MG63 (cell line): ENCODE measurements at regions not wholly inside any gene's neighbourhood (a gene's known extent, or its start where the extent isn't known, plus 50 kb on each side); places are given as distances from the start of the nearest gene placed in this dataset.

Experiments
- DNase-seq: peaks from one replicate; pipeline ENCODE4 v3.0.0-alpha.2; 2020
- H3K27me3 ChIP-seq: fragments of 250-450 bp; sonication (Bioruptor Pico); 2 replicates; pipeline ENCODE4 v1.5.1; 2020; ENCODE audit warnings: mild to moderate bottlenecking, moderate library complexity
- H3K36me3 ChIP-seq: fragments of 250-450 bp; sonication (Bioruptor Pico); 2 replicates; pipeline ENCODE4 v1.5.1; 2020; ENCODE audit warnings: mild to moderate bottlenecking, moderate library complexity
- H3K4me3 ChIP-seq: fragments of 250-450 bp; sonication (Bioruptor Pico); 2 replicates; pipeline ENCODE4 v1.5.1; 2020; ENCODE audit warnings: mild to moderate bottlenecking, moderate library complexity
- H3K9me3 ChIP-seq: fragments of 250-450 bp; sonication (Bioruptor Pico); 2 replicates; pipeline ENCODE4 v1.5.1; 2020; ENCODE audit warnings: mild to moderate bottlenecking, moderate library complexity

DNA sequence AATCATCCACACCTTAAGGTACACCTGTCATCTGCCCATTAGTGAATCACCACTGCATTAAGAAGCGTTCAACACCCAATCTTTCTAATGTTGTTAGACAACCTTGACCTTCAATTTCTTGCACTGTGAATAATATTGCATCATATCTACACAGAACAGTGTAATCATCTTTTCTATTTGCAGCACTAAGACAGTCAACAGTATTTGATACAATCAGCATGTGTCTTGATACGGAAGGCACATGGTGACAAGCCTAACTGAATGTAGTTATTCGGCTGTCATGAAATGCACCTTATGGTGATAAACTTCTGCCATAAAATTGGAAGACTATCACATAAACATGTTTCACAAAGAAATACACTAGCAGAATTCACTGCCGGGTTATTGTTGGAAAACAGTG is 253.9 kb upstream of the THRB start:
- no peak for DNase-seq
- H3K4me3 ChIP-seq = no peak overlapping the region

DNA sequence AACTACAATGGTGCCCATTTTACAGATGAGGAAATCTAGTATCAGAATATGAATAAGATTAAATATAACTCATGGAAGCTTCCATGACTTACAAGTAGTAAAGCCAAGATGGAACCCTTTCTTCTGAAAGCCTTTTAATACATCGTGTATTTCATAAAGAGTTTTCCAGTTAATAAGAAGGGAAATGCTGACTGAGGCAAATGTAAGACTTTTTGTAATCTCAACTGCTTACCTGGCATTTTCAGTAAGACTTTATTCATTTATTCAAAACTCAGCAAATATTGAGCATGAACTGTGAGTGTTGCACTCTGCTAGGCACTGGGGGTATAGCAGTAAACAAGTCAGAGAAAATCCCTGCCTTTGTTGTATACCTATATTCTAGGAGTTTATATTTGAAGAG is 256.4 kb upstream of the THRB start:
- no peak for DNase-seq
- H3K4me3 ChIP-seq = no peak overlapping the region
- H3K9me3 ChIP-seq = no peaks in the 10 kb centered on the region
- no peaks in the 10 kb centered on the region; the same call in 1 of the 2 replicates for H3K27me3 ChIP-seq
- no peaks in the 10 kb centered on the region for H3K36me3 ChIP-seq

More for the DNA sequence above, 253.9 kb upstream of the THRB start:
- Histone ChIP-seq H3K36me3 (no peaks in the 10 kb centered on the region), H3K27me3 (no peaks in the 10 kb centered on the region; the same call in 1 of the 2 replicates), H3K9me3 (no peaks in the 10 kb centered on the region)

DNA sequence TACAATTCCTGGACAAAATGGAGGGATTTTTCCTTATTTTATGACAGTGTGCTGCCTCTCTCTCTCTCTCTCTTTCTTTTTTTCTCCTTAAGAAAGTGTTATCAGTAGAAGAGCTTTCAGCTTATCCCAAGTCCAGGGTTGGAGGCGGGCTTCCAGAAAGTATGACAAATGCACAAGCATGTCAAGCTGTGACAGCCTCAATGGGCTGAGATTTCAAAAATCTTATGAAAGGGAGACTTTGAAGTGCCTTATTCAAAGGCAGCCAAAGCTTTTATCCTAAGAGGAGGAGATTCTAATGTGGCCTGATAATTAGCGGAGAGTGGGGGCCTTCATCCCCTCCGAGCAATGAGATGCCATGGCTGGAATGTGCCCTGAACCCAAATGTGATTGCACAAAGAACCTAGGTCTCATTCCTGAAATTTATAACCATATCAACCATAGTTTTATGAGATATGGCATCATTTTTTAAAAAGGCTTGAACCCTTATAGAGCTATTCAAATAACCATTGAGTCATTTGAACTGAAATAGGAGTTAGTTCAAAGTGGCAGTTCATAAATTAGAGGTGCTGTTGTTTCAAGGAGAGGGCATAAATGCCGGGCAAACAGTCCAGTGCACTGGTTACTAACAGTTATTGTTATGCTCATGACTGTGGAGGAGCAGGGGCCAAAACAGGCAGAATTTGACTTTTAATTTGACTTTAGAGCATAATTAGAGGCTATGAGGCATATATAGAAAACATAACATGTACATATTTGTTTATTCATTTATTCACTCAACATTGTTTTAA is 261.6 kb upstream of the THRB start:
- H3K9me3 ChIP-seq = no peaks in the 10 kb centered on the region
- H3K36me3 ChIP-seq = no peaks in the 10 kb centered on the region
- DNase-seq = no peak
- no peak overlapping the region for H3K4me3 ChIP-seq
- no peaks in the 10 kb centered on the region; the same call in 1 of the 2 replicates for H3K27me3 ChIP-seq

DNA sequence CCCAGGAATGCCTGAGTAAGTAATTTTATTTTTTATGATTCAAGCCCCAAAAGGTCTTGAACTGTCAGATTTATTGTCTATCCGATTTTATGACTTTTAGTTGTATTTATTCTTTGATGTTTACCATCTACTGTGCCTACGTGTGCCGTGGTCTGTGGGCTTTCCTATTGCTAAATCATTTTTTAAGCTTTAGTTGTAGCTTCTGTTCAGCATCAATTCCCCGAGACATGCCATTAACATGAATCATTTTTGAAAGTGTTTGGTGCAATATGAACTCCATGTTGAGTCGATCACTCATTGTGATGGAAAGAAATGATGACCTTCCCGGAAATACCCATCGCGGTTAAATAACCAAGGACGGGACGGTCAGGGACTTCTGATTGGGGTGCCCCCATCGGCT is 268.7 kb upstream of the THRB start:
- no peaks in the 10 kb centered on the region for H3K9me3 ChIP-seq
- no peaks in the 10 kb centered on the region for H3K27me3 ChIP-seq
- no peak overlapping the region for H3K4me3 ChIP-seq
- no peaks in the 10 kb centered on the region for H3K36me3 ChIP-seq
- DNase-seq = no peak

DNA sequence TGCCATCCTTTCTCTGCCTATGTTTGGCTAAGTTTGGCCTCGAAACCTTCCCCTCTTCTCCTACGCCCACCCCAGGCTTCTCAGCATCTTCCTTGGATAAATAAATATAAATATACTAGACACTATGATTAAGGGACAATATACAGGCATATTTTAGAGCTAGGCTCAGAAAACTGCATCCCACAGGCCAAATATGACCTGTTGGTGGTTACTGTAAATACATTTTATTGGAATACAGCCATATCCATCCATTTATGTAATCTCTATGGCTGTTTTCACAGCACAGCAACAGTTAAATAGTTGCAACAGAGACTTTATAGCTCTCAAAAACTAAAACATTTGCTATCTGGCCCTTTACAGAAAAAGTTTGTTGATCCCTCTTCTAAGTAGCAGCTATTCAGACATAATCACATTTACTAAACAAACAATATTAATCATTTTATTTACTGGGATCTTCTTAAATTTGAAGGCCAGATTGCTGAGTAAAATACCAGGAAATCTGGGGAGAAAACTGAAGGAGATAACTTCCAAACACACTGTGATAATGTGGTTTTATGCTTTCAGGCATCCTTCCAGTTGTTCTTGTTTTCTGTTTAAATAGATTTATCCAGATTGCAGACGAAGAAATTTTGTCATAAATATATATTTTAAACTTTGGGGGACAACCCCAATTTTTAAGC is 269.7 kb upstream of the THRB start:
- Histone ChIP-seq H3K9me3 (no peaks in the 10 kb centered on the region), H3K27me3 (no peaks in the 10 kb centered on the region), H3K4me3 (no peak overlapping the region), H3K36me3 (no peaks in the 10 kb centered on the region)
- DNase-seq = no peak

DNA sequence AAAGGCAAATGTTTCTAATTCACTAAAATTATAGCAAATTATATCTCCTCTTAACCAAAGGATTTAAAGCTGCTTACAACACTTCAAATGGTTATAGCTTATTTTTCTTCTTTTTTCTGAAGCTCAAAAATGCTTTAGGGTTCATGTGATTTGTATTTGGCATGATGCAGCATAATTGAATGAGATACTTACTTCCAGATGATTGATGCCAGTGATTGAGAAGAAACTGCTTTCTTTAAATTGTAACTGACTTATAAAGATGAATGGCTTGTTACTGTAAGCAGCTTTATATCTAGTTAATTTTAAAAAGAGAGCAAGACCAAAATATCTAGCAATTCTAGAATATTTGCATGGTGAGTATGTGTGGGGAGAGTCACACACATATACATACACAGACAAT is 270.7 kb upstream of the THRB start:
- no peaks in the 10 kb centered on the region for H3K36me3 ChIP-seq
- H3K27me3 ChIP-seq = no peaks in the 10 kb centered on the region
- no peaks in the 10 kb centered on the region for H3K9me3 ChIP-seq
- DNase-seq = no peak
- H3K4me3 ChIP-seq = no peak overlapping the region

DNA sequence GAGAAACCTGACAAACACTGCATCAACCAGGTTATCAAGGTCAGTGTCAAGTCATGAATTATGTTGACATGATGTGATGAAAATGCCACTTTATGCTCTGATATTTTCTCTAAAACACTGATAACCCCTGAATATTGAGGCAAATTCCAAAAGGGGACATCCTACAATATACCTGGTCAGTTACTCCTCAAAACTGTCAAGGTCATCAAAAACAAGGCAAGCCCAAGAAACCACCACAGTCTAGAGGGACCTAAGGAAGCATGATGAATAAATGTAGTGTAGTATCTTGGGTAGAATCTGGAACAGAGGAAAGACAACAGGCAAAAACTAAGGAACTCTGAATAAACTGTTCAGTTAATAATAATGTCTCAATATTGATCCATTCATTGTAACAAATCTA is 275.3 kb upstream of the THRB start:
- Histone ChIP-seq H3K27me3 (no peaks in the 10 kb centered on the region), H3K9me3 (no peaks in the 10 kb centered on the region)
- DNase-seq = no peak

DNA sequence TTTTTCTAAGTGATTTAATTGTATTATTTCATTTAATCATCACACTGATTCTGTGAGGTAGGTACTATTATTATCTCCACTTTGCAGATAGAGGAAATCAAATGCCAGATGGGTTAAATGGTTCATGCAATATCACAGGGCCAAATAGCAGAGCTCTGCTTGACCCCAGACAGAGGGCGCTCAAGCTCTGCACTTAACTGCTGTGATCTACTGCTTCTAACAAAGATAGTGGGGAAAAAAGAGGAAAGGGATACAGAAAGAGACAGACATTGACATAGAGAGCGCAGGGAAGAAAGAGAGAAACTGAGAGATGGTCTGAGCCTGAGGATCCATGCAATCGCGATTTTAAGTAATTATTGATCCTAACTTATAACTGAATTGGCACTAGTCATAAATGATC is 279.1 kb upstream of the THRB start:
- Histone ChIP-seq H3K36me3 (no peaks in the 10 kb centered on the region), H3K9me3 (no peaks in the 10 kb centered on the region), H3K27me3 (no peaks in the 10 kb centered on the region), H3K4me3 (no peak overlapping the region)
- peak; percentile 30 for DNase-seq

More for the DNA sequence above, 275.3 kb upstream of the THRB start:
- Histone ChIP-seq H3K36me3 (no peaks in the 10 kb centered on the region), H3K4me3 (no peak overlapping the region)

DNA sequence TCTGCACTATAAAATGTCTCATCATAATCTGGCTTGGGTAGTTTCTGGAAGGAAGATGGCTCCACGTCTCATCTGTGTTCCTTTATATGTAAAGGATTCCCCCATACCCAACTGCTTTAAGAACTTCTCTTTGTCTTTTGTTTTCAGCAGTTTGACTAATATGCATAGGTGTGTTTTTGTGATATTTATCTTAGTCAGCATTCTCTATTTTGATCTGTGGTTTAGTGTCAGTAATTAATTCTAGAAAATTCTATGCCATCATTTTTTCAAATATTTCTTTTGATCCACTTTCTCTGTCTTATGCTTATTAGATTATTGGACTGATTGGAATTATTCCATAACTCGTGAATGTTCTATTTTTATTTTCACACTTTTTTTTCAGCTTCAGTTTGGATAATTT is 286.3 kb upstream of the THRB start:
- H3K27me3 ChIP-seq = no peaks in the 10 kb centered on the region
- H3K36me3 ChIP-seq = no peaks in the 10 kb centered on the region

DNA sequence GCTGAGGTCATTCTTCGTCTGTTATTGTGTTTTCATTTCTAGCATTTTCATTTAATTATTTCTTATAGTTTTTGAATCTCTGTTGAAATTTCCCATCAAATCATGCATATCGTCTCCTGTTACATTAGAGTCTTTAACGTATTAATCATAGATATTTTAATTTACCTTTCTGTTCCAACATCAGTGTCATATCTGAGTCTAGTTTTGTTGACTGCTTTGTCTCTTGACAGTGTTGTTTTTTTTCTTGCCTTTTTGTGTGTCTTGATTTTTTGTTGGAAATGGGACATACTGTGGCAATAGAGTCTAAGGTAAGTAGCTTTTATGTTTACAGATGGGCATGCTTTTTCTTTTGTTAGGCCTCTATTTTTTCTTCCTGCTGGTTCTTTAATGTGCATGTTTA is 286.8 kb upstream of the THRB start:
- no peak for DNase-seq

More for the DNA sequence above, 286.3 kb upstream of the THRB start:
- H3K9me3 ChIP-seq = no peaks in the 10 kb centered on the region
- no peak for DNase-seq
- H3K4me3 ChIP-seq = no peak overlapping the region

DNA sequence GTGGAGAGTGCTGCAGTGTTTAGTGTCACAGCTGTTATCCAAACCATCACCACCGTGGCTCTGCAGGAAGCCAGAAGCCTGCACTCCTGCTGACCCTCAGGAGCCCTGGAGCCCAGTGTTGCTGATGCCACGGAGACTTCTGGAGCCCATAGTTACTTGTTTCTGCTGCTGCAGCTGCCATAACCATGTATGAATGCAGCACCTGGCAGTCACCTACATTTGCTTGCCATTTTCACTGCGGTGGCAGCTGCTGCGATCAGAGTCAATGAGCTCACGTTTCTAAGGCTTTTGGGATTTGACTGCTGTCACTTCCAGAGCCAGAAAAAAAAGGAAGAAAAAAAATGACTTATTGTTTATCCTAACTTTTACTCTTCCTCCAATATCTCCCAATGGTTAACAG is 299.2 kb upstream of the THRB start:
- Histone ChIP-seq H3K36me3 (no peaks in the 10 kb centered on the region), H3K4me3 (no peak overlapping the region), H3K9me3 (no peaks in the 10 kb centered on the region), H3K27me3 (no peaks in the 10 kb centered on the region)
- no peak for DNase-seq

More for the DNA sequence above, 286.8 kb upstream of the THRB start:
- H3K9me3 ChIP-seq = no peaks in the 10 kb centered on the region
- H3K4me3 ChIP-seq = no peak overlapping the region
- H3K36me3 ChIP-seq = no peaks in the 10 kb centered on the region
- no peaks in the 10 kb centered on the region for H3K27me3 ChIP-seq

DNA sequence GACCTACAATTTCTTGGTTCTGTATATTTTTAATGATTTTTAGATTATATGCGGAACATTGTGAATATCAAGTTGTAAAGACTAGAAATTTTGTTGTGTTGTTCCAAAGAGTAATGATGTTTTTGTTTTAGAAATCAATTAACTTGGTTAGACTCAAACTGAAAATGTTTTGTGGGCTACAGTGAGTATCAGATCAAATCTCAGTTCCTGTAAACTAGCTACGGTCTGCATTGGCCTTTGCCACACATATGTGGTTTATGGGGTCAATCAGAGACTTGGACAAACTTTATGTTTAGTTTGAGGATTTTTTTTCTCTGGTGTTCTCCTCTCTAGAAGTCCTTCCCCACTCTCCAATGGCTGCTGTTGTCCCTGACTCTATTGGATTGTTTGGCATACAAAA is 308.0 kb upstream of the THRB start:
- Histone ChIP-seq H3K36me3 (no peaks in the 10 kb centered on the region), H3K9me3 (no peaks in the 10 kb centered on the region), H3K4me3 (no peak overlapping the region), H3K27me3 (no peaks in the 10 kb centered on the region)
- DNase-seq = no peak

DNA sequence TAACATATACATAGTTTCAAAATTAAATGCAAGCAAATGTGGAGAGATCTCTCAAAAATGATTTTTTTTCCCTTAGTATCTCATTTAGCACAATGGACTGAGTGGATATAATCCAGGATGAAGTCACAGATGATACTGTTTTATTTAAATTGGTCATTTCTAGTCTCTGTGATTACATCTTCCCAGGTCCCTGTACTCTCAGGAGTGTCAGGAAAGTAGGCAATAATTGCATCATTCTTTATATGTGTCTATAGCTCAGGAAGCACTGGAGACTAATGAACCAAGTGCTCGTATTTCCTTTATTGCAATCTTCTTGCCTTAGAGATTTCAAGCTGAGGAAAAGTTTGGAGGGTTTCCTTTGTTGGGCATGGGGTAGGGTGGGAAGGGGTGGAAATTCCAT is 309.4 kb upstream of the THRB start:
- Histone ChIP-seq H3K36me3 (no peaks in the 10 kb centered on the region), H3K9me3 (no peaks in the 10 kb centered on the region), H3K4me3 (no peak overlapping the region), H3K27me3 (no peaks in the 10 kb centered on the region)
- no peak for DNase-seq

DNA sequence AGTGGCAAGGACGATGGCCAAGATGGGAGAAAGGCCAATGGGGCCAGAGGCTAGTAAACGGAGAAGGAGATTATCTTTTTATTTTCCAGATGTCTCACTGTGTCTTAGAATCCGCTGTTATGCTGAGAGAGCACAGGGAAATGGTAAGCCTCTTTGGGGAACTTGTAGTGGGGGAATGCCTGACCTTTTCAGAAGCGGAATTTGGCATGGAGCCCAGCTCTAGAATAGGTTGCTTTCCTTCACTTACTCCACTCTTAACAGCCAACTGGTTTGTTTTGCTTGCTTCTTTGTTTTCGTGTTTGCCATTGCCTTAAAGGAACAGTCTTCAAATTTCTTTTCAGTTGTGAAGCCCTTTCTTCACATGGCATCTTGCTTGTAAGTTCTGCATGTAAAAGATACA is 316.2 kb upstream of the THRB start:
- DNase-seq = no peak
- H3K4me3 ChIP-seq = no peak overlapping the region

DNA sequence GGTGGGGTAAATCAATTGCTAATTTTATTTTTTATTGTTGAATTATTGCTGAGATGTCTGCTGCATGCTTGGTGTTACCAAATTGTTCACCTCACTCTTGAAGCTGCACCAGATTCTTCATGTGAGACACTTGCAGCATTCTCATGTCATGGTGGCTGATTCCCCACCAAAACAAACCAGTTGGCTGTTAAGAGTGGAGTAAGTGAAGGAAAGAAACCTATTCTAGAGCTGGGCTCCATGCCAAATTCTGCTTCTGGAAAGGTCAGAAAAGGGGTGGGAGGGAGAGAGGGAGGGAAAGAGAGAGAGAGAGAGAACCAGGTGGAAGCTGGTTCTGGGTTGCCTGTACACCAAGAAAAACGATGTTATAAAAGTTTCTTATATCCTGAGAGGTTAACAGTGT is 317.5 kb upstream of the THRB start:
- Histone ChIP-seq H3K36me3 (no peaks in the 10 kb centered on the region), H3K27me3 (no peaks in the 10 kb centered on the region), H3K9me3 (no peaks in the 10 kb centered on the region), H3K4me3 (no peak overlapping the region)
- DNase-seq = no peak

More for the DNA sequence above, 316.2 kb upstream of the THRB start:
- Histone ChIP-seq H3K27me3 (no peaks in the 10 kb centered on the region), H3K9me3 (no peaks in the 10 kb centered on the region), H3K36me3 (no peaks in the 10 kb centered on the region)

DNA sequence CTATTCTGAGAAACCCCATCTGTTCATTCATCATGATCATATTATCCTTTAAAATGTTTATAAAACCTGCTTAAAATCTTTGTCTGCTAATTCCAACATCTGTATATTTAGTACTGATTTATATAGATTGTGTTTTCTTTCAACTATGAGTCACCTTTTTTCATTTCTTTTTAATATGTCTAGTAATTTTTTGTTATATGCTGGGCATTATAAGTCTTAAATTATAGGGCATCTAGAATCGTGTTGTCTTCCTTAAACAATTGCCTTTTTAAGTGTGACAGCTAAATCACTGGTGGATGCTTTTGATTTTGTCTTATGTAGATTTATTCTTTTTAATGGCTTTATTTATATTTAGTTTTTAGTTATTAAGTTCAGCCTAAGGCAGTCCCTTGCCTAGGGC is 323.4 kb upstream of the THRB start:
- H3K36me3 ChIP-seq = no peaks in the 10 kb centered on the region
- no peaks in the 10 kb centered on the region for H3K27me3 ChIP-seq
- no peaks in the 10 kb centered on the region for H3K9me3 ChIP-seq
- H3K4me3 ChIP-seq = no peak overlapping the region
- no peak for DNase-seq

DNA sequence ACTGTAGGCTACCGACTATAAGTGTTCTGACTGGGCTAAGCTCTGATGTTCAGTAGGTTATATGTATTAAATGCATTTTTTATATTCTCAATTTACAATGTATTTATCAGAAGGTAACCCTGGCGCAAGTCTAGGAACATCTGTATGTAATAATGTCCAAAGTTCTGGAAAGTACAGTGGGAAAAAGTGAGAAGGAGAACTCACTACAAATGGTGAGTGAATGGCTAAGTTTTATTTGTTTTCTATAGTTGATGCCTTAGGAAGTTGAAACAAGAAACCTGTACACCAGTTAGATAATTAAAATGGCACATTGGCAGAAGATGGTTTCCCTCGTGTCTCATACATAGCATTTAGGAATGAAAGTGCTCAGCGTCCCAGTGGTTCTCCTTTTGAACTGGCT is 333.4 kb upstream of the THRB start:
- no peaks in the 10 kb centered on the region for H3K36me3 ChIP-seq

DNA sequence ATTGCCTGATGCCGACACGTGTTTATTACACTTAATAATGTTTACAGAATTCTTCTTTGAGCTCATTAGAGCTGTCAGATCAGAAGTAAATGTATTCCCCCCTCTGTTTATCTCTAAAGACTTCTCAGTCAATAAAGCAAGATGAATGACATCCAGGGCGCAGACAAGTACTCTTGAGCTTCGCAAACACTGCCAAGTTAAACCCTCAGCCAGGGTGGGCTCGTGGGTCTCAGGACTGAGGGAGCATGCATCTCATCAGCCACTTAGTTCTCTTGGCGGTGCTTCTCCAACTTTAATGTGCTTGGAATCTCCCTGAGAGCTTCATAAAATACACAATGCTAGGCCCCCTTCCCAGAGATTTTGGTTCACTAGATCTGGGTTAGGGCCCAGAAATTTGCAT is 333.9 kb upstream of the THRB start:
- Histone ChIP-seq H3K27me3 (peaks cover 17% of the 10 kb centered on the region), H3K36me3 (no peaks in the 10 kb centered on the region), H3K4me3 (no peak overlapping the region), H3K9me3 (no peaks in the 10 kb centered on the region)
- DNase-seq = no peak

More for the DNA sequence above, 333.4 kb upstream of the THRB start:
- Histone ChIP-seq H3K27me3 (peaks cover 15% of the 10 kb centered on the region), H3K4me3 (no peak overlapping the region), H3K9me3 (no peaks in the 10 kb centered on the region)
- DNase-seq = no peak
